ENCODE measurements at regions not wholly inside any gene's neighbourhood (a gene's known extent, or its start where the extent isn't known, plus 50 kb on each side); places are given as distances from the start of the nearest gene placed in this dataset.

GRCh38 chr1:165025805-165026204 is 330.7 kb downstream of the LMX1A start:
- no peak for DNase-seq (ENCODE audit: low read depth)

GRCh38 chr1:165014753-165015152 is 341.8 kb downstream of the LMX1A start:
- no peak for DNase-seq (ENCODE audit: low read depth)

GRCh38 chr1:165011991-165012531 is 344.5 kb downstream of the LMX1A start:
- DNase-seq (ENCODE audit: low read depth): no peak

GRCh38 chr1:165011186-165011585 is 345.3 kb downstream of the LMX1A start:
- no peak for DNase-seq (ENCODE audit: low read depth)

GRCh38 chr1:165010418-165011070 is 346.0 kb downstream of the LMX1A start:
- DNase-seq (ENCODE audit: low read depth): no peak

GRCh38 chr1:165006831-165007230 is 349.7 kb downstream of the LMX1A start:
- DNase-seq (ENCODE audit: low read depth): no peak

GRCh38 chr1:164999146-164999545 is 357.4 kb downstream of the LMX1A start:
- no peak for DNase-seq (ENCODE audit: low read depth)

GRCh38 chr1:164991763-164992314 is 364.7 kb downstream of the LMX1A start:
- DNase-seq (ENCODE audit: low read depth): no peak

- no peak for DNase-seq (ENCODE audit: low read depth)
These were observed 373.4 kb downstream of the LMX1A start for GRCh38 chr1:164983023-164983650.

- no peak for DNase-seq (ENCODE audit: low read depth)
These were observed 374.0 kb downstream of the LMX1A start for GRCh38 chr1:164982545-164982944.

GRCh38 chr1:164977561-164977960 is 379.0 kb downstream of the LMX1A start:
- DNase-seq (ENCODE audit: low read depth): no peak

- no peak for DNase-seq (ENCODE audit: low read depth)
These were observed 384.5 kb downstream of the LMX1A start for GRCh38 chr1:164971921-164972415.

- DNase-seq (ENCODE audit: low read depth): no peak
These were observed 385.1 kb downstream of the LMX1A start for GRCh38 chr1:164971391-164971790.

- no peak for DNase-seq (ENCODE audit: low read depth)
These were observed 387.3 kb downstream of the LMX1A start for GRCh38 chr1:164969253-164969652.

GRCh38 chr1:164967300-164967699 is 389.2 kb downstream of the LMX1A start:
- no peak for DNase-seq (ENCODE audit: low read depth)

- no peak for DNase-seq (ENCODE audit: low read depth)
These were observed 394.8 kb downstream of the LMX1A start for GRCh38 chr1:164961715-164962114.

GRCh38 chr1:164958982-164959768 is 397.3 kb downstream of the LMX1A start:
- DNase-seq (ENCODE audit: low read depth): no peak

GRCh38 chr1:164953815-164954214 is 394.8 kb downstream of the PBX1 start:
- DNase-seq (ENCODE audit: low read depth): no peak

GRCh38 chr1:164953098-164953497 is 394.1 kb downstream of the PBX1 start:
- no peak for DNase-seq (ENCODE audit: low read depth)

- no peak for DNase-seq (ENCODE audit: low read depth)
These were observed 392.5 kb downstream of the PBX1 start for GRCh38 chr1:164951508-164951907.

GRCh38 chr1:164950541-164950986 is 391.6 kb downstream of the PBX1 start:
- DNase-seq (ENCODE audit: low read depth): no peak

All from renal cortical epithelial cell (primary cell).